Renal cortical epithelial cell (primary cell): ENCODE measurements at regions not wholly inside any gene's neighbourhood (a gene's known extent, or its start where the extent isn't known, plus 50 kb on each side); places are given as distances from the start of the nearest gene placed in this dataset.
"Not testable (repeated sequence)": the region's sequence is repeated elsewhere in the genome, so short reads cannot be mapped to it uniquely, and the experiment has no call there.

Experiments
- DNase-seq: peaks from one replicate; pipeline ENCODE4 v3.0.0-alpha.2; 2011; ENCODE audit warnings: low read depth

- no peak for DNase-seq
These were observed 113.8 kb upstream of the SPATA31D4 start for GRCh38 chr9:81814401-81814793.

- DNase-seq = peak; percentile 41
These were observed 113.3 kb upstream of the SPATA31D4 start for GRCh38 chr9:81814794-81815464.

DNA sequence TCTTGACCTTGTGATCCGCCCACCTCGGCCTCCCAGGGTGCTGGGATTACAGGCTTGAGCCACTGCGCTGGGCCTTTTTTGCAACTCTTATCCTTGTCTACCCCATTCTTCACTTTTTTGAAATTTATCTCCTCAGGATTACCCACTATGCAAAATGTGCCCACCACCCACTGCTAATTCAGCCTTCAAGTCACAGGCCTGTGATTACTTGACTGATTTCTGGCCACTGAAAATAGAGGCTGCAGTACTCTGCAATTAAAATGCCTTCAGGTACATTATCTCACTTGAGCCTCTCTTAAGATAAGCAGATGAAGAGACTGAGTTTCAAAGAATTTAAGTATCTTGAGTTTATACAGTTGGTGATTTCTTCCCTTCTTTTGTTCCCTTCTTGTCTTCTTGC lies 112.4 kb upstream of the SPATA31D4 start:
- DNase-seq = no peak

- no peak for DNase-seq
These were observed 109.1 kb upstream of the SPATA31D4 start for GRCh38 chr9:81819155-81819554.

GRCh38 chr9:81819859-81820546 lies 108.2 kb upstream of the SPATA31D4 start:
- DNase-seq = no peak

GRCh38 chr9:81822301-81822865 lies 105.8 kb upstream of the SPATA31D4 start:
- peak; percentile 51 for DNase-seq

DNA sequence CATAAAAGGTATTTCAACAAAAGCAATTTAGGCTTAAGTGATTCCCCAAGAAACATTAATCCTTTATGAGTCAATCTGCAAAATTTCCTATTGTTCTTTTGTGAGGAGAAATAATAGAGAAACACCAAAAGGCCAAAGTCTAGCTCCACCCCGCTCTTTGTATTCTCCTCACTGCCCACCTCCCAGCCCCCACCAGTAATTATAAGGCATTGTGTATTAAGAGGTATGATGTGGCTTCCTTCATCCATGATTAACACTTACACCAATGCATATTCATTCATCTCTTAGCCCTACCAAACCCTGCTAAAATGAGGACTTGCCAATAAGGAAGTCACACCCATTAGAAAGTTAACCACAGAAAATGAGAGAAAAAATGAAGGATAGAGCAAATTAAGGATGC lies 105.3 kb upstream of the SPATA31D4 start:
- DNase-seq = peak; percentile 85

- DNase-seq = peak; percentile 40
These were observed 104.3 kb upstream of the SPATA31D4 start for GRCh38 chr9:81823672-81824554.

DNA sequence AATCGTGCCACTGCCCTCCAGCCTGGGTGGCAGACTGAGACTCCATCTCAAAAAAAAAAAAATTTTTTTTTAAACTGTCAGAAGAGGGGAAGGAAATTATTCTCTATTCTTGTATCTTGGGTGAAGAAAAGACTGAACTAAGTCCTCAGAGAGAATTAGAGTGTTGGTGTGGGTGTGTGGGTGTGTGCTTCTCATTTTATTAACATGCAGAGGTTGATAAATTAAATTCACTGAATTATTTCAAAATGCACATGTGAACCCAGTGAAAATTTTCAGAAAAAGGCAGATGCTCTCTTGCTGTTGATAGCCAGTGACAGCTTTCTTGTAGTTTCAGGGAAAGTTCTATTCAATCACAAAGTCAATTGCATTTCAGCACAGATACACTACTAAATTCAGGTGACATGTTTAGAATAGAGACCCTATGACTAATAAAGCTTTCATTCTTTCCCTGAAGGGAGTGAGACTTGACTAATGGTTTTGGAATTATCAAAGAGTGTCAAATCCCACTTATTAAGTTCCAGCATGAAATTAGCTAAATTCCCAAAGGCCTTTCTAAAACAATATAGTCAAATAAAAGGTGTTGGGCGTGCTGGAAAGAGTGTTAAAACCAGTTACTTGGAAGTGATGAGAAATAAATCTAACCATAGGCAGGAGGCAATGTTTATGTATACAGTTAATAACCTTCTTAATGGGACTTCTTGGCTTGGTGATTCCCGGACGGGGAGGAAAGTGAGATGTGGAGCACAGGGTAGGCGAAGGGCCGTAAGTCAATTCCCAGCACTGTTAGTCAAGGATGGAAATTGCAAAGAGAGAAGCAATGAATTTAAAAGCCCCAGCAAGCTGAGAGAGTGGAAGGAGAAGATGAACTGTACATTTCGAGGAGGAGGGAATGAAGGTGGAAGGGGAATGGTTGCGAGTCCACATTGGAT lies 103.2 kb upstream of the SPATA31D4 start:
- DNase-seq = peak; percentile 94

DNA sequence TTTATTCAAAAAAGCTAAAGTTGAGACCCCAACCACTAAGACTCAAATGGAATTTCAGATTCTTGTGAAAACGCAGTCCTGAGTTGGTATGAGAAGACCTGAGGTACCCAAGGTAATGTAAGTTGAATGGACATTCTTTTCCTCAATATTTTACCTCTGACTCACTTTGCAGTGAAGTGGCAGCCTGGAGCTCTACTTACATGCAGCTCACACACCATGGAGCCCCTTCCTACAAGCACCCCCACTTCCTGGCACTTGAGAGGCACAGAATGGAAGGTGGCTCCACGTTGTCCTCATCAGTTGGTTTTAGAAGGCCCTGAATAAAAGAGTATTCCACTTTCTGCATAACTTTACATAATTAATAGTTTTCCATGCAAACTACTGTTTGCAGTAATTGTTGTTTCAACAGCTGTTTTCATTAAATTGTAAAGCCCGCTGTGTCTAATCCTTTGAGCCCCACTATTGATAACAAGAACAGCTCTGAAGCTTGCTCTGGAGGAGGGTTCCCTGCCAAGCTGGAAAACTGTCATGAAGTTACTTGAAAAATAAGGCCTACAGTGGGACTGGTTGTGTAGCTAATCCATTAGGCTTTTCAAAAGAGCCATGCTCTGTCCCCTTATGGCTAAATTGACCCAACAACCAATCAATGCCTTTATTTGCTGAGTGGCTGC lies 102.2 kb upstream of the SPATA31D4 start:
- DNase-seq = peak; percentile 94

DNA sequence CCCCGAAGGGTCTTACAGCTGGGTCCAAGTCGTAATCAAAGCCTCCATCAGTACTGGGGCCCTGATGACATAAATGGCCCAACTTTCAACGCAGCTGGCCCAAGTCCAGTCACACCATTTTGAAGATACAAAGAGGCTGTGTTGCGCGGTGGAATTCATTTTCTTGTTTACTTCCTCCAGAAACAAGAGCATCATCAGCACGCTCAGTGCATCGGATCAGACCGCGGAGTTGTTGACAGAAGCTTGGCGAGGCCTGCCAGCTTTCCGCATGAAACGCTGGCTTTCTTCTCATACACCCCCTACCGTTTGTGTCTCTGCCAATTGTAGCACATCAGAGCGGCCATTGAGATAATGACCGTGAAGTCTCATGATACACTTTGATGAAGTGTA lies 101.7 kb upstream of the SPATA31D4 start:
- DNase-seq = no peak

DNA sequence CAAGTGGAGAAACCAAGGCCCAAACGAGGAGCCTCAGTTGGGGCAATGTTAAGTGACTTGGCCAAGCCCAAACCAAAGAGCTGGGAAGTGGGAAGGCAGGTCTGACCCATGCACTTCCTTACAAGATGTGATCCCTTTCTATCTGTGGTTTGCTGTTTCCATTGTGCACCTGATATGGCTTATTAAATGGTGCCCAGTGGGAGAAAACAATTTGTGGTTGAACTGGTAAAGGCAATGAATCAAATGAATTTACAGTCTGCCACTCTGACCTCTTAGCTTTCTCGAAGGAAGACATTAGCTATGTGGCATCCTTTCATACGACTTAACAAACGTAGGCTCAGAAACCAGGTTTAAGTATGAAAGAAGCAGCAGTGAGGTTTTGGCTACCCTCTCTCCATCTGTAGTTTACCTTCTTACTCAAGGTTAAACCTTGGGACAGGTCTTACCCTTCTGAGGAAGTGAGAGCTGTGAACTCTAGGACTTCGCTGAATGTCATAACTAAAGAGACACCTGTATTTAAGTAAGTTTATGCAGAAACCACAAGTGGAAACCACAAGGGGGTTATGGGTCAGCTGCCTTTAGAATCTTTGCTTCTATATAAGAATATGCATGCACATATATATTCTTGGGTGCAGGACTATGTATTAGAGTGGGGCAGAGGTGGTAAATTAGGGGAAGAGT lies 100.5 kb upstream of the SPATA31D4 start:
- DNase-seq = no peak

GRCh38 chr9:81829195-81829882 lies 98.9 kb upstream of the SPATA31D4 start:
- DNase-seq = peak; percentile 62

DNA sequence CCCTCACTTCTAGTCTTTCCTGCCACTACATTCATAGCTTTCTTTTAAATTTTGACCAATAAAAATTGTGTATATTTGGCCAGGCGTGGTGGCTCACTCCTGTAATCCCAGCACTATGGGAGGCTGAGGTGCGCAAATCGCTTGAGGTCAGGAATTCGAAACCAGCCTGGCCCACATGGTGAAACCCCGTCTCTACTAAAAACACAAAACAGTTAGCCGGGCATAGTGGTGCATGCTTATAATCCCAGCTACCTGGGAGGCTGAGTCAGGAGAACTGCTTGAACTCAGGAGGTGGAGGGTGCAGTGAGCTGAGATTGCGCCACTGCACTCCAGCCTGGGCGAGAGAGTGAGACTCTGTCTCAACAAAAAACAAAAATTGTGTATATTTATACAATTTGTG lies 97.8 kb upstream of the SPATA31D4 start:
- not testable (repeated sequence) for DNase-seq

DNA sequence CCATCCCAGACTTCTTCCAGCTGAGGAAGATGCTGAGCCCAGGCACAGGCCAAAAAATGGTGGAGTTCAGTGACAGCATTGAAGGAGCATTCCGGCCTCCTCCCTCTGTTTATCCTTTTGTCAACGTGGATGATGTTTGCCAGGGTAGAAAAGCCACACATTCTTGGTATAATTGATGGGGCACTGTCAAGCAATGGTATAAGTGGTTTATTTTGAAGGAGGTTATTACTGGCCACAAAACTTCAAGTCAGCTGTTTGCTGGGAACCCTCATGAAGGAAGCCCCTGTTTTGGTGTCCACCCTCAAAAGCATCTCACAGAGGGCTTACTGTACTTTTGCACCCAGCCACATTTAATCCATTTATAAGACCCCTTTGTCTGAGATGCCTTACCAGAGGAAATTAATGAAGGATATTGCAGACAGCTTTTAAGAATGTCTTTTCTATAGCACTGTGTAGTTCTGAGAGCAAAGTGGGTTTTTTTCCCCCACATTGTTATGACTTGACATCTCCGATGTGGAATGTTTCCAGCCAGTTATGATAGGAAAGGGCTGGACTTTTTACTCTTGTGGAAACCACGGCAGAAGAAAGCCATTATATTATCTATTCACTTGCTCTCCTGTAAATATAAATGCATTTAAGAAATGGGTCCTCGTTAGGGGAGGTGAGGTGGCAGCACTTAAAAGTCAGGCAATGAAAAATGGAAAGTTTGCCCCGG lies 95.5 kb upstream of the SPATA31D4 start:
- DNase-seq = no peak

DNA sequence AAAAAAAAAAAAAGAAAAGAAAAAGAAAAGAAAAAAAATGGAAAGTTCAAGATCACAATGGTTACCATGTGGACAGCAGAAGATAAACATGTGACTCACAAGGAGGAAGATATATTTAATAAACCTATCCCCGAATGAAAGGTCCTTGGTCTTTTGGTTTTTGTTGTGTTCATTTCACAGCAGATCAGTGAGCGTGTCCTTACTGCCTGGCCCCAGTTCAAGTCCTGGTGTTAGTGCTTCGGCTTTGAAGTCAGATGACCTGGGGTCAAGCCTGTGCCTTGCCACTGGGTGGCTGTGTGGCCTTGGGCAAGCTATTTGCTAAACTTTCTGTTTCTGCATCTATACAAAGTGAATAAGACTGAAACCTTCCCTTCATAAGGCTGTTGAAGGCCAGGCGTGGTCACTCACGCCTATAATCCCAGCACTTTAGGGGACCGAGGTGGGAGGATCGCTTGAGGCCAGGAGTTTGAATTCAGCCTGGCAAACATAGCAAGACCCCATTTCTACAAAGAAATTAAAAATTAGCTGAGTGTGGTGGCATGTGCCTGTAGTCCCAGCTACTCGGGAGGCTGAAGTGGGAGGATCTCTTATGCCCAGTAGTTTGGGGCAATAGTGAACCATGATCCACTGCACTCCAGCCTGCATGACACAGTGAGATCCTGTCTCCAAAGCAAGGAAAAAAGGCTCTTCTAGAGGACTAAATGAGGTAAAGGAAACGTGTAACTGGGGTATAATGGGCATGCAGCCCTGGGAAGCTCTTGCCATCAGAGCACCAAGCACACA lies 94.5 kb upstream of the SPATA31D4 start:
- DNase-seq = peak; percentile 91

GRCh38 chr9:81841333-81841732 lies 86.9 kb upstream of the SPATA31D4 start:
- no peak for DNase-seq

GRCh38 chr9:81844131-81844567 lies 84.1 kb upstream of the SPATA31D4 start:
- DNase-seq = peak; percentile 54
